Effector CD8-positive, alpha-beta T cell (primary cell): ENCODE measurements at regions not wholly inside any gene's neighbourhood (a gene's known extent, or its start where the extent isn't known, plus 50 kb on each side); places are given as distances from the start of the nearest gene placed in this dataset.

ENCODE experiments used
- DNase-seq: peaks from one replicate; lab custom pipeline; 2025; lab: John Stamatoyannopoulos, UW

GRCh38 chr2:16818203-16818556, 152.5 kb upstream of the CYRIA start:
- no peak for DNase-seq

- DNase-seq, result no peak
Measured at GRCh38 chr2:16817305-16818202, 151.9 kb upstream of the CYRIA start.

- no peak for DNase-seq
Measured at GRCh38 chr2:16816522-16816921, 150.9 kb upstream of the CYRIA start.

GRCh38 chr2:16816016-16816415, 150.4 kb upstream of the CYRIA start:
- DNase-seq, result no peak

GRCh38 chr2:16813593-16813992, 148.0 kb upstream of the CYRIA start:
- no peak for DNase-seq

GRCh38 chr2:16798472-16798871, 132.8 kb upstream of the CYRIA start:
- DNase-seq, result no peak

GRCh38 chr2:16791496-16791895, 125.9 kb upstream of the CYRIA start:
- DNase-seq, result no peak

- no peak for DNase-seq
Measured at GRCh38 chr2:16785149-16785548, 119.5 kb upstream of the CYRIA start.

- no peak for DNase-seq
Measured at GRCh38 chr2:16784652-16785051, 119.0 kb upstream of the CYRIA start.

GRCh38 chr2:16777123-16777870, 111.7 kb upstream of the CYRIA start:
- DNase-seq, result no peak

- no peak for DNase-seq
Measured at GRCh38 chr2:16775899-16776231, 110.2 kb upstream of the CYRIA start.

GRCh38 chr2:16774980-16775898, 109.6 kb upstream of the CYRIA start:
- no peak for DNase-seq

GRCh38 chr2:16774091-16774490, 108.5 kb upstream of the CYRIA start:
- DNase-seq, result no peak

- DNase-seq, result no peak
Measured at GRCh38 chr2:16773080-16773713, 107.6 kb upstream of the CYRIA start.

- DNase-seq, result no peak
Measured at GRCh38 chr2:16767789-16768476, 102.3 kb upstream of the CYRIA start.

GRCh38 chr2:16765356-16765755, 99.7 kb upstream of the CYRIA start:
- DNase-seq, result no peak

- no peak for DNase-seq
Measured at GRCh38 chr2:16764487-16764886, 98.9 kb upstream of the CYRIA start.

- no peak for DNase-seq
Measured at GRCh38 chr2:16763493-16763899, 97.9 kb upstream of the CYRIA start.

GRCh38 chr2:16763056-16763455, 97.4 kb upstream of the CYRIA start:
- no peak for DNase-seq

- no peak for DNase-seq
Measured at GRCh38 chr2:16760426-16760825, 94.8 kb upstream of the CYRIA start.
